Panc1 (cell line): ENCODE measurements at regions not wholly inside any gene's neighbourhood (a gene's known extent, or its start where the extent isn't known, plus 50 kb on each side); places are given as distances from the start of the nearest gene placed in this dataset.

Source experiments
- CTCF ChIP-seq: fragments of 450-650 bp; IDR thresholded peaks from 2 replicates; pipeline ENCODE4 v1.5.1; 2017; ENCODE audit warnings: mild to moderate bottlenecking
- TCF7L2 ChIP-seq: IDR thresholded peaks from 2 replicates; pipeline ENCODE4 v1.6.1; 2011; ENCODE audit warnings: mild to moderate bottlenecking, low read depth, low read length, inconsistent platforms

- TF ChIP-seq CTCF (no peak), TCF7L2 (no peak)
Observed at GRCh38 chr12:85627584-85627983, 208.6 kb downstream of the RASSF9 start.
